GM21786 (cell line): ENCODE measurements at regions not wholly inside any gene's neighbourhood (a gene's known extent, or its start where the extent isn't known, plus 50 kb on each side); places are given as distances from the start of the nearest gene placed in this dataset.

Source experiments
- ATAC-seq: cut with Tn5 transposase; IDR thresholded peaks from one replicate; pipeline ENCODE4 v1.9.1; 2021; ENCODE audit not compliant: unreplicated experiment

- no peak for ATAC-seq
Observed at GRCh38 chr7:35355199-35355598, 101.3 kb upstream of the TBX20 start.

GRCh38 chr7:35353481-35353880, 99.6 kb upstream of the TBX20 start:
- no peak for ATAC-seq

GRCh38 chr7:35351466-35351865, 97.6 kb upstream of the TBX20 start:
- no peak for ATAC-seq

GRCh38 chr7:35348611-35349400, 94.9 kb upstream of the TBX20 start:
- no peak for ATAC-seq

GRCh38 chr7:35342786-35343185, 88.9 kb upstream of the TBX20 start:
- ATAC-seq = no peak

GRCh38 chr7:35339811-35340210, 85.9 kb upstream of the TBX20 start:
- ATAC-seq = no peak

- no peak for ATAC-seq
Observed at GRCh38 chr7:35336444-35336843, 82.5 kb upstream of the TBX20 start.

- no peak for ATAC-seq
Observed at GRCh38 chr7:35334506-35334905, 80.6 kb upstream of the TBX20 start.

GRCh38 chr7:35333265-35333664, 79.4 kb upstream of the TBX20 start:
- ATAC-seq = no peak

GRCh38 chr7:35331730-35332678, 78.1 kb upstream of the TBX20 start:
- no peak for ATAC-seq

GRCh38 chr7:35329026-35329425, 75.1 kb upstream of the TBX20 start:
- ATAC-seq = no peak

GRCh38 chr7:35319606-35320005, 65.7 kb upstream of the TBX20 start:
- no peak for ATAC-seq

GRCh38 chr7:35316549-35316948, 62.6 kb upstream of the TBX20 start:
- ATAC-seq = no peak

- no peak for ATAC-seq
Observed at GRCh38 chr7:35315517-35315916, 61.6 kb upstream of the TBX20 start.

- ATAC-seq = no peak
Observed at GRCh38 chr7:35314354-35314753, 60.5 kb upstream of the TBX20 start.

- ATAC-seq = no peak
Observed at GRCh38 chr7:35313575-35313974, 59.7 kb upstream of the TBX20 start.
